ENCODE measurements at regions not wholly inside any gene's neighbourhood (a gene's known extent, or its start where the extent isn't known, plus 50 kb on each side); places are given as distances from the start of the nearest gene placed in this dataset.

DNA sequence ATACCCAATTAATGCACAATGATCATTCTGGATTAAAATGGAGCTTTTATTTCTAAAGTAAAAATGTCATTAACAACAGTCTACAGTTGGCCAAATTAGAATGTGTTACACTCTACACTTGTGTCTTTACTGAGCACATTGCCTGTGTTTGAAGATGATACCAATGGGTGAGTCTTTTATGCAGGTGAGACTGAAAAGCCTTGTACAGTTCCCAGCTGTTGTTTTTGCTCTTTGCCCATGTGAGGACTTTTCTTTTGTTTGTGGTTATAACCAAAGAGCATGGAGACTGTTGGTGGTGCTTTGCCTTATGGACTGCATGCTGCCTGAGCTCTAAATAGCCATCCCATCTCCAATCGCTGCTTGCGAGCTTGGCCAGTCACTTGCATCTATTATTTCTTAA, 264.5 kb downstream of the GATA3 start:
- no peak for TF ChIP-seq ZFP30 (CRISPR knock-in tag; IDR thresholded peaks at IDR 0.05)
- TF ChIP-seq CSDC2 (CRISPR knock-in tag; IDR thresholded peaks at IDR 0.05) = no peak
- TF ChIP-seq GLIS3 (CRISPR knock-in tag; IDR thresholded peaks at IDR 0.05) = no peak
- no peak for TF ChIP-seq ESRRG (CRISPR knock-in tag; IDR thresholded peaks at IDR 0.05)
- no peak for TF ChIP-seq TCF4 (CRISPR knock-in tag; IDR thresholded peaks at IDR 0.05; ENCODE audit: borderline replicate concordance)
- TF ChIP-seq ARNTL (CRISPR knock-in tag; IDR thresholded peaks at IDR 0.05; ENCODE audit: borderline replicate concordance, low read depth) = no peak
- no peak for TF ChIP-seq ZNF8 (CRISPR knock-in tag; IDR thresholded peaks at IDR 0.05)
- TF ChIP-seq ZC3H10 (CRISPR knock-in tag; IDR thresholded peaks at IDR 0.05) = no peak
- TF ChIP-seq SNAI2 (CRISPR knock-in tag; IDR thresholded peaks at IDR 0.05) = no peak
